AG10803 (cell line): ENCODE measurements at regions not wholly inside any gene's neighbourhood (a gene's known extent, or its start where the extent isn't known, plus 50 kb on each side); places are given as distances from the start of the nearest gene placed in this dataset.

Source experiments
- DNase-seq: peaks from one replicate; pipeline ENCODE4 v3.0.0; 2010; ENCODE audit warnings: low read depth
- H3K4me3 ChIP-seq: 2 replicates; pipeline ENCODE4 v1.5.1; 2011; ENCODE audit warnings: mild to moderate bottlenecking, low read length, control low read depth
- TF ChIP-seq, protein P1 (sequence below): conservative IDR thresholded peaks from 2 replicates; pipeline ENCODE4 v1.5.1; 2011; ENCODE audit warnings: mild to moderate bottlenecking, low read length, control low read depth, inconsistent platforms

DNA sequence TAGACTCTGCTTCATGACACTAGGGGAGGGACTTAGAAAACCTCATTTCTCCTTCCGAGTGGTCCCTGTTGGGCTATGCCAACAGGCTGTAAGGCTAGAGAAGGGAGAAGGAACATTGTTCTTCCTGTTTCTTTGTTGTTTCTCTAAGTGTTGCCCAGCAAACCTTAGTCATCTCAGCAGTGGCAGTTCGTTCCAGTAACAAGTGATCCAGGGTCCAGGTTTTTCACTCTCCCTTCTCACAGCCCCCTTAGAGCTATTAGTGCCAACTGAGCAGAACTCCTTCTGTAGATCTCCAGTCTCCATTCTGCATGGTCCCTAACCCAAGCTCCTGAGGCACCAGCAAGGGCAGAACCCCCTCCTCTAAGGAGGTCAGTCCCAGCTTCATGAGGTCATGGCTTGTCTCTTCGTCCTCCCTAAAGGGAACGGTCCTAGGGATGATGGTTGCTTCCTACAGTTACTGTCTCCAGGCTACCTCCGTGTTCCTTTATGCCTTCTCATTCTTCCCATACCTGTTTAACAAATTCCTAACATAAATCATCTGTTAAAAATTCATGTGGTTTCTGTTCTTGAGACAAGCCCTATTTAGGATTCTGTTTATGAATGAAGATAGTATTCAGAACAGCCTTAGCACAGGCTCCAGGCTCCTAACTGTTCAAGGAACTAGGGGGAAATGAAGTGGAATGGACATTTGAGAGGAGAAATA, 168.6 kb upstream of the UBASH3B start:
- TF ChIP-seq, protein P1, sequence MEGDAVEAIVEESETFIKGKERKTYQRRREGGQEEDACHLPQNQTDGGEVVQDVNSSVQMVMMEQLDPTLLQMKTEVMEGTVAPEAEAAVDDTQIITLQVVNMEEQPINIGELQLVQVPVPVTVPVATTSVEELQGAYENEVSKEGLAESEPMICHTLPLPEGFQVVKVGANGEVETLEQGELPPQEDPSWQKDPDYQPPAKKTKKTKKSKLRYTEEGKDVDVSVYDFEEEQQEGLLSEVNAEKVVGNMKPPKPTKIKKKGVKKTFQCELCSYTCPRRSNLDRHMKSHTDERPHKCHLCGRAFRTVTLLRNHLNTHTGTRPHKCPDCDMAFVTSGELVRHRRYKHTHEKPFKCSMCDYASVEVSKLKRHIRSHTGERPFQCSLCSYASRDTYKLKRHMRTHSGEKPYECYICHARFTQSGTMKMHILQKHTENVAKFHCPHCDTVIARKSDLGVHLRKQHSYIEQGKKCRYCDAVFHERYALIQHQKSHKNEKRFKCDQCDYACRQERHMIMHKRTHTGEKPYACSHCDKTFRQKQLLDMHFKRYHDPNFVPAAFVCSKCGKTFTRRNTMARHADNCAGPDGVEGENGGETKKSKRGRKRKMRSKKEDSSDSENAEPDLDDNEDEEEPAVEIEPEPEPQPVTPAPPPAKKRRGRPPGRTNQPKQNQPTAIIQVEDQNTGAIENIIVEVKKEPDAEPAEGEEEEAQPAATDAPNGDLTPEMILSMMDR, result no peak
- no peak overlapping the region for H3K4me3 ChIP-seq
- DNase-seq, result no peak

DNA sequence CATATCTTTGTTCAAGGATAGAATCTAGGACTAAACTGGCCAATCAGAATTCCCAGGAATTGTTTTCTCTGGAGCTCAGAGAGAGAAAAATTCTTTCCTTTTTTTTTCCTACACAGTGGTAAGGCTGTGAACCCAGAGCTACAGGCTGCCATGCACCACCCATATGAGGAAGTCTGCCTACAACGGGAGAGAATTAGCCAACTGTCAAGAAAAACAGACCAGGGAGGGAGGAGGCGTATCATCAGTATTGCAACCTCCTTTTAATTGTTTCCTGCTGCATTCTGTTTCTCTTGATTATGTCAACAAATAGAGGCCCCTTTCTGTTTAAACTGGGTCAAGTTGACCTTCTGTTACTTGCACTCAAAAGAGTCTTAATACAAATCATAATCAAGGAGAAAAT, 176.5 kb upstream of the UBASH3B start:
- H3K4me3 ChIP-seq, result no peak overlapping the region
- TF ChIP-seq, protein P1, result no peak
- peak; percentile 22 for DNase-seq

GRCh38 chr11:122468965-122469364, 186.6 kb upstream of the UBASH3B start:
- DNase-seq, result no peak
- TF ChIP-seq, protein P1, result no peak
- no peak overlapping the region for H3K4me3 ChIP-seq

GRCh38 chr11:122463530-122463929, 192.0 kb upstream of the UBASH3B start:
- TF ChIP-seq, protein P1, result no peak
- H3K4me3 ChIP-seq, result no peak overlapping the region
- DNase-seq, result no peak

DNA sequence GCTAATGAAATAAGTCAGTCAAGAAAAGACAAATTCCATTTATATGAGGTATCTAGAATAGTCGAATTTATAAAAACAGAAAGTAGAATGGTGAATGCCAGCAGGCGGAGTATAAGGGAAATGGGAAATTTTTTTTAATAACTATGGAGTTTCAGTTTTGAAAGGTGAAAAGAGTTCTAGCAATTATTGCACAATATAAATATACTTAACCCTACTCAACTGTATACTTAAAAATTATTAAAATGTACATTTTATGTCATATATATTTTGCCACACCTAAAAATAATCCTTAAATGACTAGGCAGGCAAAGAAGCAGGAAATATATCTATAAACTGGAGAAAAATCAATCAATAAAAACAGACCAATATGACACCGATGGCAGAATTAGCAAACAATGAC, 196.5 kb upstream of the UBASH3B start:
- H3K4me3 ChIP-seq, result no peak overlapping the region
- TF ChIP-seq, protein P1, result no peak
- DNase-seq, result no peak

- TF ChIP-seq, protein P1, result no peak
- no peak for DNase-seq
- no peak overlapping the region for H3K4me3 ChIP-seq
Measured at GRCh38 chr11:122453586-122453985, 201.9 kb upstream of the UBASH3B start.

- H3K4me3 ChIP-seq, result no peak overlapping the region
- DNase-seq, result no peak
- TF ChIP-seq, protein P1, result no peak
Measured at GRCh38 chr11:122451911-122452310, 203.6 kb upstream of the UBASH3B start.
